GM20000 (cell line): ENCODE measurements at regions not wholly inside any gene's neighbourhood (a gene's known extent, or its start where the extent isn't known, plus 50 kb on each side); places are given as distances from the start of the nearest gene placed in this dataset.

Source experiments
- DNase-seq: peaks from one replicate; pipeline ENCODE4 v3.0.0; 2012; ENCODE audit warnings: low spot score
- TF ChIP-seq, protein P1 (sequence below): IDR thresholded peaks from 2 replicates; pipeline ENCODE4 v1.5.1; 2012; ENCODE audit warnings: mild to moderate bottlenecking, control low read depth; ENCODE audit errors: extremely low read depth, missing control alignments

DNA sequence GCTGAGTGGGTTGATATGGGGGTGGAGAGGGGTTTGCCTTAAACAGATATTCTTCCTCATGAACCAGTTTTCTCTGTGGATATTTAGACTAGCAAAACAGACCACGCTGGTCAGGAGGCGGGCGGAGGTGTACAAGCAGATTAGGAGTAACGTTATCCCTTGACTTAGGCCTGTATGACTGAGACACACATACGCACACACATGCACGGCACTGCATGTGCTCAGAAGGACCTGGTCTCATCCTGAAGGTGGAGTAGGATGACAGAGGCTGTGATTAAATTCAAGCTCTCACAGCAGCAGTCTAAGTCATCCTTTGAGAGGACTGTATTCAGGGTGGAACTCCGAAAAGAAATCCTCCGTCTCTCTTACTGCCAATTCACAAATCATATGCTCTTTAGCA lies 209.7 kb downstream of the DIRAS2 start:
- no peak for DNase-seq
- TF ChIP-seq, protein P1, sequence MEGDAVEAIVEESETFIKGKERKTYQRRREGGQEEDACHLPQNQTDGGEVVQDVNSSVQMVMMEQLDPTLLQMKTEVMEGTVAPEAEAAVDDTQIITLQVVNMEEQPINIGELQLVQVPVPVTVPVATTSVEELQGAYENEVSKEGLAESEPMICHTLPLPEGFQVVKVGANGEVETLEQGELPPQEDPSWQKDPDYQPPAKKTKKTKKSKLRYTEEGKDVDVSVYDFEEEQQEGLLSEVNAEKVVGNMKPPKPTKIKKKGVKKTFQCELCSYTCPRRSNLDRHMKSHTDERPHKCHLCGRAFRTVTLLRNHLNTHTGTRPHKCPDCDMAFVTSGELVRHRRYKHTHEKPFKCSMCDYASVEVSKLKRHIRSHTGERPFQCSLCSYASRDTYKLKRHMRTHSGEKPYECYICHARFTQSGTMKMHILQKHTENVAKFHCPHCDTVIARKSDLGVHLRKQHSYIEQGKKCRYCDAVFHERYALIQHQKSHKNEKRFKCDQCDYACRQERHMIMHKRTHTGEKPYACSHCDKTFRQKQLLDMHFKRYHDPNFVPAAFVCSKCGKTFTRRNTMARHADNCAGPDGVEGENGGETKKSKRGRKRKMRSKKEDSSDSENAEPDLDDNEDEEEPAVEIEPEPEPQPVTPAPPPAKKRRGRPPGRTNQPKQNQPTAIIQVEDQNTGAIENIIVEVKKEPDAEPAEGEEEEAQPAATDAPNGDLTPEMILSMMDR, result no peak

DNA sequence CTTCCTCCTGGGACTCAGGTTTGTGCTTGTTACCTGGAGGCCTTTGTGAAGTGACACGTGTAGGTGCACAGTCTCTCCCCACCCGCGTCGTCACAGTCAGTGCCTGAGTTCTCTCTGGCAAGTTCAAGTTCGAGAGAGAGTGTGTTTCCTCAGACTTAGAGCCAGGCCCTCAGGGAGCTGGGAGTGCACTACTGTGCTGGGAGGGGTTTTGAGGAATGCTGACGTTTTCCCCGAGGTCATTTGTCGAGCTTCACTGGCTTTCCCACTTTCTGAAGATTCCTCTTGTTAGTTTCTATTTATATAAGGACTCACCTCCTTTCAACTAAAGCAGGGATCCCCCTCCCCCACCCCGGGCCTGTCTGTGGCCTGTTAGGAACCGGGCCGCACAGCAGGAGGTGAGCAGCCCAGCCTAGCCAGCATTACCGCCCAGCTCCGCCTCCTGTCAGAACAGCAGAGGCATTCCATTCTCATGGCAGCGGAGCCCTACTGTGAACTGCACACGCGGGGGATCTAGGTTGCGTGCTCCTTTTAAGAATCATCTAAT lies 209.2 kb downstream of the DIRAS2 start:
- DNase-seq, result no peak
- TF ChIP-seq, protein P1, result no peak

DNA sequence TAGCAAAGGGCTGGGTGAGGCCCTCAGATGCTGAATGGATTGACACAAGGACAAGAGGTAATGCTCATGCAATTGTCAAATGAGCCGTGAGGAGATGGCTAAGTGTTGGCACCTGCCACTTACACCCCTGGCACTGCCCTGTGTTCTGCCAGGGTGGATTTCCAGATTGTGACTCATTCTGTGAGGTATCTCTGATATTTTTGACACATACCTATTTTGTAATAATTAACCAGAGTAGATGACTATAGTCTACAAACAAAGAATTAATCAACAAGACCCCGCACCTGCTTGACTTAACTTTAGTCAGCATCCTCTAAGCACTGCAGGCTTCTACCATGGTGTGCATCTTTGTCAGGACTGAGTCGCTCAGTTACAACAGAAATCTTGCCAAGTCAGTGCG lies 200.8 kb downstream of the DIRAS2 start:
- DNase-seq, result no peak
- TF ChIP-seq, protein P1, result no peak

DNA sequence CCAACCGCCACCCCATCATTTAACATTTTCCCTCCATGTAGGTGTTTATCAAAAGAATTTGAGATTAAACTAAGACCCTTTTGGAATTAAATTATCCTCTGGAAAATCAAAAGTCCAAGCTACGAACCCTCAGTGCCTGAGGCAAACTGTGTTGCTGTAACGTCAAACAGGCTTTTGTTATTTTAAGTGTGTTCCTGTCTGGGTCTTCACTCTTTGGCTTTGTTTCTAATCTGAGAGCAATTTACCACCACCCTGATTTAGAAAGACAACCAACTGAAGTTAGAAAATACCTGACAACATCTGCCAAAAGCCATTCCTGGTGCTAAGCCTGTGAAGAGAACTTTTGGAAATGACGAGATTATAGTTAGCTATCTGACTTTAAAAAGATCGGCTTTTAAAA lies 199.9 kb downstream of the DIRAS2 start:
- DNase-seq, result no peak
- TF ChIP-seq, protein P1, result no peak

DNA sequence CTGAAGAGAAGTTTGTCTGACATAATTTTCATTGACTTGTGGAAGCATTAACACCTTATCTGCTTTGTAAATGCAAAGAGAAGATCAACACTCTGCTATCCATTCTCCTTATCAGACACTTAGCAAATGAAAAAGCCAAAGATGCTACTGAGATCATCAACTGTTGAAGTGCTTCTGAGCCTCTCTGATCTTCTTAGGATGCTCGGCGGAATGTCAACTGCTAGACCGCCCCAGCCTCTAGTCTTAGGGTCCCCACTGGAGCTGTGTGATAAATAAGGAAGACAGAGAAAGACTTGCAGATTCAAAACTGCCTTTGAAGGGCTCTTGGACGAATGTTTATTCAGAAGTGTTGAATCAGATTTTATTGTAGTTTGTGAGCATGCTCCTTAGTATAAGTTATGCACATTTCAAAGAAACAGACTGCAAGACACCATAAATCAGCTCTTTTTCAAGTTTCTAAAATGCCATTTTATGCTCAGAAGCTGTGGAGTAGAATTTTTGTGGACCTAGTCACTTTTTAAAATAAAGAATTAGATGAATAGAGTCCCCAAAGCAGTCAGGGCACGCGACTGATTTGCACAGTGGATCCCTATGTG lies 197.9 kb downstream of the DIRAS2 start:
- TF ChIP-seq, protein P1, result no peak

DNA sequence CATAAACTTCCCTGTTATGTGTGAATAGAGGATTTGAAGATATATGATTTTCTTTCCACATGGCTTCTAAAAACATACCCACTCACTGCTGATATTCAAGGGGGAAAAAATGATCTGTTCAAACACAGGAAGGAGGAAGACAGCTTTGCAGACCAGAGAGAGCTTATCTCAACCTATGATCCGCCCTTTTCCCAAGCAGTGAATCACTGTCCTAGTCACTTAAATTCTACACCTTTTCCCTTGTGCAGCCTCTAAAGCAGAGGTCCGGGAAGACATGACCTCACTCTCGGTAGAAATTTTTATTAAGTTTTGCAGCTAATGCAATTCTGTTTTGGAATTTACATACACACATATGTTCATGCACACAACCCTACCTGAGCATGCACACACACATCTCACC lies 197.2 kb downstream of the DIRAS2 start:
- no peak for DNase-seq
- TF ChIP-seq, protein P1, result no peak

More for the DNA sequence above, 197.9 kb downstream of the DIRAS2 start:
- DNase-seq, result no peak

DNA sequence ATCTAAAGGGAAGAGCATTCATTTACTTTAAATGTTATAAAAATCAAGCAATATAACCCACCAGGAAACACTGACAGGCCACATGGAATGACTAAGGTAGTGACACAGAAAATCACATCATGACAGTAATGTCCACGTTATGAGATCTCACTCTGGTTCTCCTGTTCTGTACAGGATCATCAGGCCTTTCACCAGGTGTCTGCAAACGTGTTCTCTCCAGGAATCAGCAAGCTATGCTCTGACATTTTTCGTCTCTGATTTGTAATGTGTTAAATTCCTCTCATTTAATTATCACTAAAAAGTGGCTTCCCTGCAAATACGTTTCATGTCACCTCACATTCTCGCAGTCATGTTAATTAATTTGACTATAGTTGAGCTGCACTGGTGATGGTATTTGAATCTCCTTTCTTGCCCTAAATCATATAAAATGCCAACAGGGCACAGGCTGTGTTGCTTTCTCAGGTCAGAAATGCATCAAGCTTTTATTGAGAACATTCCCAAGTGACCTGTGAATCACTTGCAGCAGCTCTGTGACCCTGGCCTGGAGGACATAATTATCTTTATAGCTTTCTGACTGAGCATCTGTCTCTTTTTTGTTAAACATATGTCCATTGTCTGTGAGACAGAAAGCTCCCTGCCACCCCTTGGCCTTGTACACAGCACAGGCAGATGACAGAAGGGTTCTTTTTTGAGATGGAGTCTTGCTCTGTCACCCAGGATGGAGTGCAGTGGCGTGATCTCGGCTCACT lies 196.2 kb downstream of the DIRAS2 start:
- no peak for DNase-seq
- TF ChIP-seq, protein P1, result no peak
